SK-N-DZ (cell line): ENCODE measurements at regions not wholly inside any gene's neighbourhood (a gene's known extent, or its start where the extent isn't known, plus 50 kb on each side); places are given as distances from the start of the nearest gene placed in this dataset.
A peak's percentile ranks its signal among the peaks of the same experiment; 100 is the strongest.
"Not testable (repeated sequence)": the region's sequence is repeated elsewhere in the genome, so short reads cannot be mapped to it uniquely, and the experiment has no call there.

Source experiments
- DNase-seq: peaks from one replicate; pipeline ENCODE4 v3.0.0-alpha.2; 2015; ENCODE audit warnings: low spot score

GRCh38 chr6:71589254-71589653, 297.1 kb upstream of the RIMS1 start:
- DNase-seq = no peak

DNA sequence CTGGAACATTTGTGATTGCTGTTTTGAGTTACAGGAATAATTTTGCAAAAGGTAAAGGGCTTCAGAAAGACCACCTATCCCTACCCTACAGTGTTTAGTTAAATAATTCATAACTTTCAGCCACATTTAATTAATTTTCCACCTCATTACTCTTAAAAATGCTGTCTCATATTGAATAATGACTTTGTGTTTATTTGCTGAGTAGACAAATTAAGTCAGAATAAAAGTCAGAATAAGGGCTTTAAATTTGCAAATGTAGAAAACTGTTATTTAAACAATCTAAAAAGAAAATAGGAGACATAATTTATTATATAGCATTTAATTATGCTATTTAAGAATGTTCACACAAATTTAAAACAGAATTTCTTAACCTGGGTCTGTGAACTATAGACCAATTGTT, 293.7 kb upstream of the RIMS1 start:
- no peak for DNase-seq

- DNase-seq = no peak
These were observed 287.0 kb upstream of the RIMS1 start for GRCh38 chr6:71599359-71599758.

- DNase-seq = no peak
These were observed 283.9 kb upstream of the RIMS1 start for GRCh38 chr6:71602385-71603007.

GRCh38 chr6:71603021-71603420, 283.3 kb upstream of the RIMS1 start:
- no peak for DNase-seq

DNA sequence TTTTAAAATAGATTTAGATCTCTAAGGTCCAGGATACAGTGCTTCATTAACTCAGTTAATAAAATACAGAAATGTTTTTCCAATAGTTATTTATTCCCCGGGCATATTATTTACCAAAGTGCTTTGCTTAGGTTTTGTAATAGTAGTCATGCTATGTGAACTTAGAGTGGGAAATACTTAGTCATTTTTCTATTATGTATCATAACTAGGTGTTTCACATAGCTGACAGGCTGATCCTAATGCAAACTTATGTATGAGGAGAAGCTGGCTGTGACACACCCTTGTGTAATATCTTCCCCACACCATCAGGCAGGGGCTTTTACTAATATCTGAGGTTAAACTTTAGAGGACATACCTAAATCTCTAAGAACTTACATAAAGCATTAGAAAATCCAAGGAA, 277.7 kb upstream of the RIMS1 start:
- DNase-seq = no peak

GRCh38 chr6:71619836-71620235, 266.5 kb upstream of the RIMS1 start:
- no peak for DNase-seq

DNA sequence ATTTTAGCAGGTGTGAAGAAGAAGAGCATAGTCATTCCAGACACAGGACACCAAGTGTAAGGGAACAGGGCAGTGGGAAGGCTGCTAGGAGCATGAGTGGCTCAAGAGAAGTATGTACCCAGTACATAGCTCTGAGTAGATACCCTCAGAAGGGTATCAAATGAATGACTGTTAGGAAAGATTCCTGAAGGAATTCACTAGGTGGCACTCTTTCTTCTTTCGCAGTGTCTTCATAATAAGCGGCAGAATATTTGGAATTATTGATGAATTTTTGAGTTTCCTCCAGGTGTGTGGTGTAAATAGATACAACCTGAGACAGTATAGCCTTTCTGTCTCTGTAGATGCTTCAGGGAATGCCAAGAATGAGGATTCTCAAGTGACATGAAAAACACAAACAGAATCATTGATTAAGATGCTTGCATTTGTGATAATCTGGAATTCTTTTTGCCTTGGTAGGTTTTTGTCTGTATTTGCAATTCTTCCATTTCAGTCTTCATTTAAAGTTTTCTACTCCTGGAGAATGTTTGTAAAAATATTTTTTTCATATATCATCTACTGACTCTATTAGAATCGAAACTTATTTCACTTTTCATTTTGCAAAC, 264.3 kb upstream of the RIMS1 start:
- no peak for DNase-seq

DNA sequence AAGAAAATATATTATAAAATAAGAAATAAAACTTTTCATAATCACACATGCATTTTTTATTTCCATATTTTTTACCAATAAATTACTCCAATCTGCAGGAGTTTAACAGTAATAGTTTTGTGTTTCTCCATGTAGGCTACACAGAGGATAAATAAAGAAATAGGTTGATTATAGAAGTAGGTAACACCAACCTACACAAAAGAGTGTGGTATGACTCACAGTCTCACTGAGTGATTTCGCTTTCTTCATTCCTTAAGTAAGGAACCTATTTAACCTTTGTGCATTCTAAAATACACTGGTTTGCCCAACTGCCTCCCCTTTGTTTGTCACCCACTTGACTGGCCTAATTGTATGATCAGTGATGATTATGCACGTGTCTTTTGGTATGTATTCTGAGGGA, 244.2 kb upstream of the RIMS1 start:
- no peak for DNase-seq

GRCh38 chr6:71642793-71643192, 243.6 kb upstream of the RIMS1 start:
- DNase-seq = no peak

DNA sequence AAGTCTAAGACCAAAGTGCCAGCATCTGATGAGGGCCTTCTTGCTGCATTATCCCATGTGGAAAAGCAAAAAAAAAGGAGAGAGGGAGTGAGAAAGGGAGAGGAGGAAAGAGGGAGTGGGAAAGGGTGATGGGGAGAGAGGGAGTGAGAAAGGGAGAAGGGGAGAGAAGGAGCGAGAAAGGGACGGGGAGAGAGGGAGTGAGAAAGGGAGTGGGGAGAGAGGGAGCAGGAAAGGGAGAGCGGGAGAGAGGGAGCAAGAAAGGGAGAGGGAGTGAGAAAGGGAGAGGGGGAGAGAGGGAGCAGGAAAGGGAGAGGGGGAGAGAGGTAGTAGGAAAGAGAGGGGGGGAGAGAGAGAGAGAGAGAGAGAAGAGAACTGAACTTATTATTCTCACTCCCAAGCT, 241.1 kb upstream of the RIMS1 start:
- no peak for DNase-seq

DNA sequence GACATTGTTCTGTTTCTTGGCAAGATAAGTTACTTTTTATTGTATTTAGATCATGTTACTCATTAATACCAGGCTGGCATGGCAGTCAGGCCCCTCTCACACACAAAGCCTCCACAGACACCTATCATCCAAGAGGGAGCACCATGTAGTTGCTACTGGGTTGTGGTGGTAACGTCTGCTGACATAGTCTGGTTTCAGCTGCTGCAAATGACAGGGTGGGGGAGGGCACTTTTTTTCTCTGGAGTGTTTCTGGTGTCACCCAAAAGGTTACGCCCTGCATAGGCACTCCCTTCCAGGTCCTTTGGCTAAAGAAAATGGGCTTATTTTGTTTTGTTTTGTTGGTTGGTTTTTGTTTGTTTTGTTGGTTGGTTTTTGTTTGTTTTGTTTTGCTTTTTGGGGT, 236.4 kb upstream of the RIMS1 start:
- peak; percentile 4 for DNase-seq

DNA sequence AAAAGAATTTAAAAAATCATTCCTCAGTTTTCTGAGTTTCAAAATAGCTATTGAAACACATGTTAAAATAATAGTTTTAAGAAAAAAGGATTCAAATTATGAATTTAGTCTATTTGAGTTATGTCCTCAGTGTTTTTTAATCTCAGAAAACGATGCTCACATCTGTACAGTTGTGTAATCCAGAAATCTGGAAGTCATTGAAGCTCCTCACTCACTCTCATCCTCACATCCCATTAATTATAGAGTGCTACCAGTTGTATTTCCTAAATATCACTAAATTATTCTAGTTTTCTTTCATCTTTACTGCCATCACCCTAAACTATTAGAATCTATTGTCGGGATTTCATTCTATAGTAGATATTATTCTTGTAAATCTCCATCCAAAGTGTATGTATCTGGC, 234.7 kb upstream of the RIMS1 start:
- DNase-seq = no peak

- DNase-seq = no peak
These were observed 230.2 kb upstream of the RIMS1 start for GRCh38 chr6:71656121-71656520.

- no peak for DNase-seq
These were observed 220.4 kb upstream of the RIMS1 start for GRCh38 chr6:71665931-71666330.

- DNase-seq = no peak
These were observed 213.5 kb upstream of the RIMS1 start for GRCh38 chr6:71672876-71673275.

DNA sequence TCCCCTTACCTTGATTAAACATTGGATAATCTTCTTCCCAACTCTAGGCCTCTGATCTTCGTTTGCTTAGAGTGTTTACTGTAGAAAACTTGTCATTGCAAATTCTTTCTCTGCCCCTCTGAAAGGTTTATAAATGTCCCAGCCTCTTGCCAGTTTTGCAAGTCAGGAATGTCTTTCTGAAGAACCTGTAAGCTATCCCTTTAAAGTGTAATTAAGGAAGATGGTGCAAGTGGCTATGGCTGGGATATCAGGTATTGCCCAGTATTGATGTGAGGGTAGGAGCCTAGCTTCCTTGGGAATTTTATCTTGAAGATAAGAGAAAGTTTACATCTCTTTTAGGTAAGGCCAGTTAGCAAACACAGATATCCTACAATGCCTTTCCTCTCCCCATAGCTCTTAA, 211.0 kb upstream of the RIMS1 start:
- DNase-seq = no peak

GRCh38 chr6:71676298-71676697, 210.1 kb upstream of the RIMS1 start:
- no peak for DNase-seq

DNA sequence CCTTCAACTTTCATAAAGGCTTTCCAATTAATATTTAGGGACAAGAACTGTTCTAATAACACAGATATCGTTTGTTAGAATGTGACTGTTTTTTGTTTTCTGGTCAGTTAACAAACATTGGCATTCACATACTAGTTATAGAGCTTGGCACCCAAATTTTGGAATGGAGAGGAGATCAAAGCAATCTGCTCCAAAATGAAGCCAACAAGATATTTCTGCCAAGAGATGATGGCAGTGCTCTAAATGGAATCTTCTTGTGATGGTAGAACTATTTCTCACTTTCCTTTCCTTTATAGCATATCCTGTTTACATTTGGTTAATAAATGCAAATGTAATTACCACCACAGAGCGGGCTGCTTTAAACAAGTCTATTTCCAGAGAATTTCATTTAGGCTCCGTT, 208.3 kb upstream of the RIMS1 start:
- no peak for DNase-seq

GRCh38 chr6:71681234-71681867, 205.0 kb upstream of the RIMS1 start:
- no peak for DNase-seq

DNA sequence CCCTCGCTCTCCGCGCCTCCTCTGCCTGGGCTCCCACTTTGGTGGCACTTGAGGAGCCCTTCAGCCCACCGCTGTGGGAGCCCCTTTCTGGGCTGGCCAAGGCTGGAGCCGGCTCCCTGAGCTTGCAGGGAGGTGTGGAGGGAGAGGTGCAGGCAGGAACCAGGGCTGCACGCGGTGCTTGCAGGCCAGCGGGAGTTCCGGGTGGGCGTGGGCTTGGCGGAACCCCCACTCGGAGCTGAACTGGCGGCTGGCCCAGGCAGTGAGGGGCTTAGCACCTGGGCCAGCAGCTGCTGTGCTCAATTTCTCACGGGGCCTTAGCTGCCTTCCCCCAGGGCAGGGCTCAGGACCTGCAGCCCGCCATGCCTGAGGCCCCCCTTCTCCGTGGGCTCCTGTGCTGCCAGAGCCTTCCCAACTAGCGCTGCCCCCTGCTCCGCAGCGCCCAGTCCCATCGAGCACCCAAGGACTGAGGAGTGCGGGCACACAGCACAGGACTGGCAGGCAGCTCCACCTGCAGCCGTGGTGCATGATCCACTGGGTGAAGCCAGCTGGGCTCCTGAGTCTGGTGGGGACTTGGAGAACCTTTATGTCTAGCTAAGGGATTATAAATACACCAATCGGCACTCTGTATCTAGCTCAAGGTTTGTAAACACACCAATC, 200.2 kb upstream of the RIMS1 start:
- not testable (repeated sequence) for DNase-seq

DNA sequence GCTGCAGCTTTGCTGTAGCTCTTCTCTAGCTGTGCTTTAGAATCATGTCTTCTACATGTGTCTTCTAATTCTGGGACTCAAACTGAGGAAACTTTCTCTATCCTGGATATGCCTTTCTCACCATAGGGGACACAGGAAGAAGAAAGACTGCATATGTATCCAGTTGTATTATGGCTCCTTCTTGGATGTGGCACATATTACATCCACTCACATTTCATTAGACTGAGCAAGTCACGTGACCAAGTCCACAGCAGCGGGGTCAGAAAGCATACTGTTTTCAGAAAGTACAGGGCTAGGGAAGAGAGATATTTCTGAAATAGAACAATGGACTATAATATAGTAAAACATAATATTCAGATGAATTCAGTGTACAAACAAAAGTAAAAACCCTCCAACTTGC, 187.6 kb upstream of the RIMS1 start:
- DNase-seq = no peak

- DNase-seq = no peak
These were observed 179.8 kb upstream of the RIMS1 start for GRCh38 chr6:71706523-71706922.
